SK-N-SH (cell line): ENCODE measurements at regions not wholly inside any gene's neighbourhood (a gene's known extent, or its start where the extent isn't known, plus 50 kb on each side); places are given as distances from the start of the nearest gene placed in this dataset.

Source experiments
- CTCF ChIA-PET: fragments of 300-600, 350-600 bp; formaldehyde crosslinking; extraction: SDS; loops from one replicate; lab custom pipeline; 2021; lab: Yijun Ruan, JAX
- POLR2A ChIA-PET: fragments of 350-600 bp; sonication (Branson Sonifier 250); formaldehyde crosslinking; extraction: SDS; loops from one replicate; lab custom pipeline; 2020; ENCODE audit warnings: antibody characterized with exemption, inconsistent platforms; lab: Yijun Ruan, JAX
- DNase-seq: peaks from one replicate; pipeline ENCODE4 v3.0.0; 2012
- H2AFZ ChIP-seq: fragments of 200-600 bp; sonication (generic); 2 replicates; pipeline ENCODE4 v1.8.1; 2016; ENCODE audit warnings: antibody characterized with exemption, mild to moderate bottlenecking, low read depth
- H3F3A ChIP-seq: fragments of 200-600 bp; sonication (generic); replicated peaks from 2 replicates; pipeline ENCODE3; 2016; ENCODE audit warnings: antibody characterized with exemption, mild to moderate bottlenecking; ENCODE audit not compliant: insufficient read depth
- H3K27ac ChIP-seq, 2 experiments: fragments of 200-500 bp in 1 of 2; fragments of 200-600 bp in 1 of 2; sonication (Bioruptor generic) in 1 of 2; sonication (generic), shearing (Covaris generic) in 1 of 2; 2 replicates each; pipeline versions ENCODE4 v1.5.1 to v1.6.1; 2014 to 2016; ENCODE audit warnings: low read depth in 2 of 2, inconsistent platforms in 1 of 2, low read length in 1 of 2, mild to moderate bottlenecking in 1 of 2, mixed read lengths in 1 of 2
- H3K27me3 ChIP-seq: fragments of 200-600 bp; sonication (generic), shearing (Covaris generic); 2 replicates; pipeline ENCODE4 v1.6.1; 2016; ENCODE audit warnings: mixed run types; ENCODE audit not compliant: insufficient read depth
- H3K36me3 ChIP-seq, 2 experiments: fragments of 200-500 bp in 1 of 2; fragments of 200-600 bp in 1 of 2; sonication (Bioruptor generic) in 1 of 2; sonication (generic) in 1 of 2; replicated peaks in 1 of 2; 2 replicates each; pipeline versions ENCODE3 to v1.5.1; 2014 to 2016; ENCODE audit warnings: low read length in 1 of 2, mild to moderate bottlenecking in 1 of 2; ENCODE audit not compliant: insufficient read depth in 2 of 2, control insufficient read depth in 1 of 2
- H3K4me1 ChIP-seq, 2 experiments: fragments of 200-500 bp in 1 of 2; fragments of 200-600 bp in 1 of 2; sonication (Bioruptor generic) in 1 of 2; sonication (generic), shearing (Covaris generic) in 1 of 2; 2 replicates each; pipeline versions ENCODE4 v1.5.1 to v1.6.1; 2014 to 2016; ENCODE audit warnings: low read depth in 1 of 2, low read length in 1 of 2, mixed run types in 1 of 2; ENCODE audit not compliant: insufficient read depth in 2 of 2, control insufficient read depth in 1 of 2
- H3K4me2 ChIP-seq: fragments of 200-600 bp; sonication (generic), shearing (Covaris generic); 2 replicates; pipeline ENCODE4 v1.6.1; 2017; ENCODE audit warnings: mixed run types
- H3K4me3 ChIP-seq, 2 experiments: fragments of 200-500 bp in 1 of 2; fragments of 200-600 bp in 1 of 2; sonication (Bioruptor generic) in 1 of 2; sonication (generic), shearing (Covaris generic) in 1 of 2; 2 replicates each; pipeline versions ENCODE4 v1.5.1 to v1.8.1; 2014 to 2016; ENCODE audit warnings: low read depth in 2 of 2, inconsistent platforms in 1 of 2, low read length in 1 of 2, mild to moderate bottlenecking in 1 of 2, mixed read lengths in 1 of 2, moderate library complexity in 1 of 2
- H3K79me2 ChIP-seq: fragments of 200-600 bp; sonication (generic); 2 replicates; pipeline ENCODE4 v1.8.1; 2017; ENCODE audit warnings: mild to moderate bottlenecking; ENCODE audit not compliant: insufficient read depth
- H3K9ac ChIP-seq: fragments of 200-600 bp; sonication (generic); 2 replicates; pipeline ENCODE4 v1.6.1; 2017; ENCODE audit warnings: mixed run types
- H3K9me2 ChIP-seq: fragments of 200-600 bp; sonication (generic); 2 replicates; pipeline ENCODE4 v1.6.1; 2017; ENCODE audit warnings: mixed run types
- H3K9me3 ChIP-seq: fragments of 200-600 bp; sonication (generic); 2 replicates; pipeline ENCODE4 v1.6.1; 2017; ENCODE audit warnings: mixed run types, mild to moderate bottlenecking, moderate library complexity
- H4K20me1 ChIP-seq: fragments of 200-600 bp; sonication (generic); 2 replicates; pipeline ENCODE4 v1.6.1; 2017; ENCODE audit warnings: mild to moderate bottlenecking, mixed run types; ENCODE audit not compliant: insufficient read depth
- CHD2 ChIP-seq: fragments of 150-350 bp; IDR thresholded peaks from 2 replicates; pipeline ENCODE4 v1.6.1; 2018; ENCODE audit warnings: low read length; ENCODE audit not compliant: partially characterized antibody
- FOXM1 ChIP-seq: IDR thresholded peaks from 2 replicates; pipeline ENCODE4 v1.4.0; 2012; ENCODE audit warnings: low read depth, mild to moderate bottlenecking
- GABPA ChIP-seq: IDR thresholded peaks from 2 replicates; pipeline ENCODE4 v1.4.0; 2012; ENCODE audit warnings: low read depth, mild to moderate bottlenecking
- GATA2 ChIP-seq: sonication (generic); formaldehyde crosslinking; IDR thresholded peaks from 2 replicates; pipeline ENCODE4 v1.5.0; 2020; ENCODE audit warnings: mild to moderate bottlenecking, missing genetic modification reagents
- JUND ChIP-seq: IDR thresholded peaks from 2 replicates; pipeline ENCODE4 v1.4.0; 2012
- NRF1 ChIP-seq: IDR thresholded peaks from 2 replicates; pipeline ENCODE4 v1.6.1; 2012; ENCODE audit warnings: low read depth, mild to moderate bottlenecking, low read length
- RAD21 ChIP-seq: IDR thresholded peaks from 2 replicates; pipeline ENCODE4 v1.6.1; 2012; ENCODE audit warnings: mild to moderate bottlenecking, low read length
- RXRA ChIP-seq: IDR thresholded peaks from 2 replicates; pipeline ENCODE4 v1.4.0; 2012; ENCODE audit warnings: low read depth, mild to moderate bottlenecking, borderline replicate concordance
- SIN3A ChIP-seq: IDR thresholded peaks from 2 replicates; pipeline ENCODE4 v1.6.1; 2012; ENCODE audit warnings: low read depth, mild to moderate bottlenecking, low read length, moderate library complexity, borderline replicate concordance
- SMC3 ChIP-seq: IDR thresholded peaks from 2 replicates; pipeline ENCODE4 v1.6.1; 2012; ENCODE audit warnings: low read depth, low read length, improper control_type of control experiment
- TAF1 ChIP-seq: IDR thresholded peaks from 2 replicates; pipeline ENCODE4 v1.6.1; 2012; ENCODE audit warnings: low read depth, mild to moderate bottlenecking, low read length, moderate library complexity, borderline replicate concordance
- TCF12 ChIP-seq: IDR thresholded peaks from 2 replicates; pipeline ENCODE4 v1.4.0; 2012
- YY1 ChIP-seq: IDR thresholded peaks from 2 replicates; pipeline ENCODE4 v1.4.0; 2012; ENCODE audit warnings: low read depth, mild to moderate bottlenecking
- WGBS: methylation state at CpG from one replicate; pipeline ENCODE4 v1.1.6; 2017; ENCODE audit warnings: low lambda C conversion rate; 5-methylcytosine and 5-hydroxymethylcytosine counted together
- TF ChIP-seq, protein P1 (sequence below): IDR thresholded peaks from 2 replicates; pipeline ENCODE4 v1.4.0; 2012; ENCODE audit warnings: low read depth, borderline replicate concordance
- TF ChIP-seq, protein P2 (sequence below): IDR thresholded peaks from 2 replicates; pipeline ENCODE4 v1.4.0; 2012; ENCODE audit warnings: low read depth
- TF ChIP-seq, protein P3 (sequence below): IDR thresholded peaks from 2 replicates; pipeline ENCODE4; 2012
- TF ChIP-seq, protein P4 (sequence below): fragments of 150-350 bp; IDR thresholded peaks from 2 replicates; pipeline ENCODE4 v1.6.1; 2017; ENCODE audit warnings: antibody characterized with exemption, low read length, low read depth, borderline replicate concordance
- TF ChIP-seq, protein P5 (sequence below): IDR thresholded peaks from 2 replicates; pipeline ENCODE4 v1.6.1; 2012; ENCODE audit warnings: mild to moderate bottlenecking, low read depth, low read length, moderate library complexity
- TF ChIP-seq, protein P6 (sequence below): IDR thresholded peaks from 2 replicates; pipeline ENCODE4 v1.4.0; 2012; ENCODE audit warnings: low read depth, borderline replicate concordance
- TF ChIP-seq, protein P7 (sequence below): fragments of 200-600 bp; sonication (generic); IDR thresholded peaks from 2 replicates; pipeline ENCODE4 v1.6.1; 2017; ENCODE audit warnings: antibody characterized with exemption, mild to moderate bottlenecking, moderate library complexity

DNA sequence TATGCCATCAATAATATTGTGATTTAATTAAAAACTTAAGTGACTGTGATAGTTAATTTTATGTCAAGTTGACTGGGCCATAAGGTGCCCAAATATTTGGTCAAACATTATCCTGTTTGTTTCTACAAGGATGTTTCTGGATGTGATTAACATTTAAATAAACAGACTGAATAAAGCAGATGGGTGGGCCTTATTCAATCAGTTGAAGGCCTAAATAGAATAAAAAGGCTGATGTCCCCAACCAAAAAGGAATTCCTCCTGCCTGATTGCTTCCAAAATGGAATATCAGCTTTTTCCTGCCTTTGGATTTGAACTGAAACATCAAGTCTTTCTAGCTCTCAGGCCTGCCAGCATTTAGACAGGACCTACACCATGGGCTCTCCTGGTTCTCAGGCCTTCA is 961.7 kb downstream of the NTRK3 start (continued):
- TF ChIP-seq RAD21 (no peak), RXRA (no peak), SMC3 (no peak)
- TF ChIP-seq, protein P1, sequence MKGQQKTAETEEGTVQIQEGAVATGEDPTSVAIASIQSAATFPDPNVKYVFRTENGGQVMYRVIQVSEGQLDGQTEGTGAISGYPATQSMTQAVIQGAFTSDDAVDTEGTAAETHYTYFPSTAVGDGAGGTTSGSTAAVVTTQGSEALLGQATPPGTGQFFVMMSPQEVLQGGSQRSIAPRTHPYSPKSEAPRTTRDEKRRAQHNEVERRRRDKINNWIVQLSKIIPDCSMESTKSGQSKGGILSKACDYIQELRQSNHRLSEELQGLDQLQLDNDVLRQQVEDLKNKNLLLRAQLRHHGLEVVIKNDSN, result no peak
- TF ChIP-seq, protein P2, sequence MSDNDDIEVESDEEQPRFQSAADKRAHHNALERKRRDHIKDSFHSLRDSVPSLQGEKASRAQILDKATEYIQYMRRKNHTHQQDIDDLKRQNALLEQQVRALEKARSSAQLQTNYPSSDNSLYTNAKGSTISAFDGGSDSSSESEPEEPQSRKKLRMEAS, result no peak

DNA sequence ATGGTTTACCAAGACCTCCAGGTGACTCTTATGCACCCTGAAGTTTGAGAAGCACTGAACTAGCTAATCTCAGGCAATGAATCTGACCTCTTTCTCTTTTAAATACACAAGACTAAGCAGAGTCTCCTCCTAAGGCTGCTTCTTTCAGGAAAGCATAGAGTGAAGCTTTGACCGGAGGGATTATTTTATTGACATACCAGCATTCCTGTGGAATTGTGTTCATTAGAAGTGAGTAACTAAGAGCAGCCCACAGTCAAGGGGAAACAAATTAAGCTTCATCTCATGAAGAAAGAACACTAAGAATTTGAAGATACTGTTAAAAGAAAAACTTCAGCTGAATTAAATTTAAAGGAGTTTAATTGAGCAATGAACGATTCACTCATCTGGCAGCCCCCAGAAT is 963.5 kb downstream of the NTRK3 start:
- H2AFZ ChIP-seq, result no peak overlapping the region
- H3K4me3 ChIP-seq, result no peak overlapping the region
- H3K4me1 ChIP-seq, result no peaks in the 10 kb centered on the region
- POLR2A ChIA-PET, result no interaction called here
- no peak for DNase-seq
- H3K9me2 ChIP-seq, result no peaks in the 10 kb centered on the region; the same call in 1 of the 2 replicates
- H3K79me2 ChIP-seq, result no peaks in the 10 kb centered on the region
- H4K20me1 ChIP-seq, result no peaks in the 10 kb centered on the region
- H3K27ac ChIP-seq, result no peak overlapping the region
- WGBS, result 46% methylated on average over 2 of the region's 2 CpGs
- H3K9me3 ChIP-seq, result no peaks in the 10 kb centered on the region; the same call in 1 of the 2 replicates
- no peaks in the 10 kb centered on the region for H3K27me3 ChIP-seq
- no peaks in the 10 kb centered on the region for H3F3A ChIP-seq
- no peak overlapping the region for H3K9ac ChIP-seq
- H3K36me3 ChIP-seq, result no peaks in the 10 kb centered on the region
- CTCF ChIA-PET, result no interaction called here
- no peak overlapping the region for H3K4me2 ChIP-seq
- TF ChIP-seq, protein P3, sequence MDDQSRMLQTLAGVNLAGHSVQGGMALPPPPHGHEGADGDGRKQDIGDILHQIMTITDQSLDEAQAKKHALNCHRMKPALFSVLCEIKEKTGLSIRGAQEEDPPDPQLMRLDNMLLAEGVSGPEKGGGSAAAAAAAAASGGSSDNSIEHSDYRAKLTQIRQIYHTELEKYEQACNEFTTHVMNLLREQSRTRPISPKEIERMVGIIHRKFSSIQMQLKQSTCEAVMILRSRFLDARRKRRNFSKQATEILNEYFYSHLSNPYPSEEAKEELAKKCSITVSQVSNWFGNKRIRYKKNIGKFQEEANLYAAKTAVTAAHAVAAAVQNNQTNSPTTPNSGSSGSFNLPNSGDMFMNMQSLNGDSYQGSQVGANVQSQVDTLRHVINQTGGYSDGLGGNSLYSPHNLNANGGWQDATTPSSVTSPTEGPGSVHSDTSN, result no peak
- TF ChIP-seq CHD2, result no peak
- TF ChIP-seq, protein P4, sequence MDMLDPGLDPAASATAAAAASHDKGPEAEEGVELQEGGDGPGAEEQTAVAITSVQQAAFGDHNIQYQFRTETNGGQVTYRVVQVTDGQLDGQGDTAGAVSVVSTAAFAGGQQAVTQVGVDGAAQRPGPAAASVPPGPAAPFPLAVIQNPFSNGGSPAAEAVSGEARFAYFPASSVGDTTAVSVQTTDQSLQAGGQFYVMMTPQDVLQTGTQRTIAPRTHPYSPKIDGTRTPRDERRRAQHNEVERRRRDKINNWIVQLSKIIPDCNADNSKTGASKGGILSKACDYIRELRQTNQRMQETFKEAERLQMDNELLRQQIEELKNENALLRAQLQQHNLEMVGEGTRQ, result no peak
- TF ChIP-seq, protein P5, sequence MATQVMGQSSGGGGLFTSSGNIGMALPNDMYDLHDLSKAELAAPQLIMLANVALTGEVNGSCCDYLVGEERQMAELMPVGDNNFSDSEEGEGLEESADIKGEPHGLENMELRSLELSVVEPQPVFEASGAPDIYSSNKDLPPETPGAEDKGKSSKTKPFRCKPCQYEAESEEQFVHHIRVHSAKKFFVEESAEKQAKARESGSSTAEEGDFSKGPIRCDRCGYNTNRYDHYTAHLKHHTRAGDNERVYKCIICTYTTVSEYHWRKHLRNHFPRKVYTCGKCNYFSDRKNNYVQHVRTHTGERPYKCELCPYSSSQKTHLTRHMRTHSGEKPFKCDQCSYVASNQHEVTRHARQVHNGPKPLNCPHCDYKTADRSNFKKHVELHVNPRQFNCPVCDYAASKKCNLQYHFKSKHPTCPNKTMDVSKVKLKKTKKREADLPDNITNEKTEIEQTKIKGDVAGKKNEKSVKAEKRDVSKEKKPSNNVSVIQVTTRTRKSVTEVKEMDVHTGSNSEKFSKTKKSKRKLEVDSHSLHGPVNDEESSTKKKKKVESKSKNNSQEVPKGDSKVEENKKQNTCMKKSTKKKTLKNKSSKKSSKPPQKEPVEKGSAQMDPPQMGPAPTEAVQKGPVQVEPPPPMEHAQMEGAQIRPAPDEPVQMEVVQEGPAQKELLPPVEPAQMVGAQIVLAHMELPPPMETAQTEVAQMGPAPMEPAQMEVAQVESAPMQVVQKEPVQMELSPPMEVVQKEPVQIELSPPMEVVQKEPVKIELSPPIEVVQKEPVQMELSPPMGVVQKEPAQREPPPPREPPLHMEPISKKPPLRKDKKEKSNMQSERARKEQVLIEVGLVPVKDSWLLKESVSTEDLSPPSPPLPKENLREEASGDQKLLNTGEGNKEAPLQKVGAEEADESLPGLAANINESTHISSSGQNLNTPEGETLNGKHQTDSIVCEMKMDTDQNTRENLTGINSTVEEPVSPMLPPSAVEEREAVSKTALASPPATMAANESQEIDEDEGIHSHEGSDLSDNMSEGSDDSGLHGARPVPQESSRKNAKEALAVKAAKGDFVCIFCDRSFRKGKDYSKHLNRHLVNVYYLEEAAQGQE, result no peak
- TF ChIP-seq GABPA, result no peak
- no peak for TF ChIP-seq NRF1
- no peak for TF ChIP-seq SMC3
- TF ChIP-seq SIN3A, result no peak
- TF ChIP-seq GATA2 (CRISPR knock-in tag), result no peak
- TF ChIP-seq YY1, result no peak
- TF ChIP-seq, protein P6, sequence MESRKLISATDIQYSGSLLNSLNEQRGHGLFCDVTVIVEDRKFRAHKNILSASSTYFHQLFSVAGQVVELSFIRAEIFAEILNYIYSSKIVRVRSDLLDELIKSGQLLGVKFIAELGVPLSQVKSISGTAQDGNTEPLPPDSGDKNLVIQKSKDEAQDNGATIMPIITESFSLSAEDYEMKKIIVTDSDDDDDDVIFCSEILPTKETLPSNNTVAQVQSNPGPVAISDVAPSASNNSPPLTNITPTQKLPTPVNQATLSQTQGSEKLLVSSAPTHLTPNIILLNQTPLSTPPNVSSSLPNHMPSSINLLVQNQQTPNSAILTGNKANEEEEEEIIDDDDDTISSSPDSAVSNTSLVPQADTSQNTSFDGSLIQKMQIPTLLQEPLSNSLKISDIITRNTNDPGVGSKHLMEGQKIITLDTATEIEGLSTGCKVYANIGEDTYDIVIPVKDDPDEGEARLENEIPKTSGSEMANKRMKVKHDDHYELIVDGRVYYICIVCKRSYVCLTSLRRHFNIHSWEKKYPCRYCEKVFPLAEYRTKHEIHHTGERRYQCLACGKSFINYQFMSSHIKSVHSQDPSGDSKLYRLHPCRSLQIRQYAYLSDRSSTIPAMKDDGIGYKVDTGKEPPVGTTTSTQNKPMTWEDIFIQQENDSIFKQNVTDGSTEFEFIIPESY, result no peak
- TF ChIP-seq JUND, result no peak
- no peak for TF ChIP-seq FOXM1
- TF ChIP-seq, protein P2, result no peak
- TF ChIP-seq TCF12, result no peak
- no peak for TF ChIP-seq TAF1
- TF ChIP-seq, protein P7, sequence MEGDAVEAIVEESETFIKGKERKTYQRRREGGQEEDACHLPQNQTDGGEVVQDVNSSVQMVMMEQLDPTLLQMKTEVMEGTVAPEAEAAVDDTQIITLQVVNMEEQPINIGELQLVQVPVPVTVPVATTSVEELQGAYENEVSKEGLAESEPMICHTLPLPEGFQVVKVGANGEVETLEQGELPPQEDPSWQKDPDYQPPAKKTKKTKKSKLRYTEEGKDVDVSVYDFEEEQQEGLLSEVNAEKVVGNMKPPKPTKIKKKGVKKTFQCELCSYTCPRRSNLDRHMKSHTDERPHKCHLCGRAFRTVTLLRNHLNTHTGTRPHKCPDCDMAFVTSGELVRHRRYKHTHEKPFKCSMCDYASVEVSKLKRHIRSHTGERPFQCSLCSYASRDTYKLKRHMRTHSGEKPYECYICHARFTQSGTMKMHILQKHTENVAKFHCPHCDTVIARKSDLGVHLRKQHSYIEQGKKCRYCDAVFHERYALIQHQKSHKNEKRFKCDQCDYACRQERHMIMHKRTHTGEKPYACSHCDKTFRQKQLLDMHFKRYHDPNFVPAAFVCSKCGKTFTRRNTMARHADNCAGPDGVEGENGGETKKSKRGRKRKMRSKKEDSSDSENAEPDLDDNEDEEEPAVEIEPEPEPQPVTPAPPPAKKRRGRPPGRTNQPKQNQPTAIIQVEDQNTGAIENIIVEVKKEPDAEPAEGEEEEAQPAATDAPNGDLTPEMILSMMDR, result no peak
- TF ChIP-seq RAD21, result no peak
